SK-N-MC (cell line): ENCODE measurements at regions not wholly inside any gene's neighbourhood (a gene's known extent, or its start where the extent isn't known, plus 50 kb on each side); places are given as distances from the start of the nearest gene placed in this dataset.

Source experiments
- DNase-seq: peaks from one replicate; pipeline ENCODE4 v3.0.0-alpha.2; 2011; ENCODE audit warnings: low read depth, low spot score
- H3K27ac ChIP-seq: fragments of 200-600 bp; sonication (generic); 2 replicates; pipeline ENCODE4 v1.5.1; 2016; ENCODE audit warnings: mixed run types
- H3K36me3 ChIP-seq: fragments of 200-600 bp; sonication (generic); 2 replicates; pipeline ENCODE4 v1.6.1; 2017; ENCODE audit warnings: antibody characterized with exemption, low read length, mixed read lengths; ENCODE audit not compliant: insufficient read depth
- H3K4me3 ChIP-seq: fragments of 200-600 bp; sonication (generic); 2 replicates; pipeline ENCODE4 v1.5.1; 2016
- H3K9ac ChIP-seq: fragments of 200-600 bp; sonication (generic); 2 replicates; pipeline ENCODE4 v1.8.0; 2017; ENCODE audit warnings: mixed run types, mixed read lengths; ENCODE audit not compliant: insufficient read length
- H3K9me3 ChIP-seq: fragments of 200-600 bp; sonication (generic); 2 replicates; pipeline ENCODE4 v1.6.1; 2017; ENCODE audit warnings: low read depth, mild to moderate bottlenecking, antibody characterized with exemption, low read length, moderate library complexity, mixed read lengths
- EZH2 ChIP-seq: fragments of 200-600 bp; sonication (generic); IDR thresholded peaks from one replicate; pipeline ENCODE4 v1.6.1; 2017; ENCODE audit warnings: antibody characterized with exemption
- FOXP2 ChIP-seq: optimal IDR thresholded peaks from 2 replicates; pipeline ENCODE3; 2011; ENCODE audit warnings: mild to moderate bottlenecking, moderate library complexity; ENCODE audit not compliant: insufficient read depth; ENCODE audit errors: extremely low read length, control extremely low read depth
- POLR2AphosphoS5 ChIP-seq: IDR thresholded peaks from 2 replicates; pipeline ENCODE4 v1.6.1; 2012; ENCODE audit warnings: mild to moderate bottlenecking, low read depth, low read length, borderline replicate concordance

GRCh38 chr10:27622596-27622995, 118.5 kb downstream of the RAB18 start:
- H3K36me3 ChIP-seq, result no peaks in the 10 kb centered on the region
- TF ChIP-seq POLR2AphosphoS5 (no peak), FOXP2 (no peak), EZH2 (no peak)
- H3K4me3 ChIP-seq, result no peak overlapping the region
- no peak for DNase-seq
- H3K9ac ChIP-seq, result no peak overlapping the region
- no peak overlapping the region for H3K27ac ChIP-seq
- no peaks in the 10 kb centered on the region for H3K9me3 ChIP-seq
